Transverse colon (tissue), 4 donors: ENCODE measurements at regions not wholly inside any gene's neighbourhood (a gene's known extent, or its start where the extent isn't known, plus 50 kb on each side); places are given as distances from the start of the nearest gene placed in this dataset.
"Not testable (repeated sequence)": the region's sequence is repeated elsewhere in the genome, so short reads cannot be mapped to it uniquely, and the experiment has no call there.

Source experiments
- DNase-seq: peaks from one replicate; pipeline ENCODE4 v3.0.0-alpha.2; 2019
- H3K27ac ChIP-seq, 4 donors: fragments of 200-600 bp; sonication (generic); 2 replicates each; pipeline ENCODE4 v1.5.1; 2016 to 2018; ENCODE audit warnings: inconsistent platforms in 4 of 4
- H3K27me3 ChIP-seq: fragments of 200-600 bp; sonication (generic); 2 replicates; pipeline ENCODE4 v1.5.1; 2017; ENCODE audit warnings: inconsistent platforms
- H3K36me3 ChIP-seq, 4 donors: fragments of 200-600 bp; sonication (generic); 2 replicates each; pipeline ENCODE4 v1.5.1; 2017 to 2019; ENCODE audit warnings: inconsistent platforms in 4 of 4
- H3K4me1 ChIP-seq, 4 donors: fragments of 200-600 bp; sonication (generic); 2 replicates each; pipeline ENCODE4 v1.5.1; 2017 to 2020; ENCODE audit warnings: inconsistent platforms in 4 of 4
- H3K4me3 ChIP-seq, 4 donors: fragments of 200-600 bp; sonication (generic); 1 replicate in 1 of 4; 2 replicates in 3 of 4; pipeline versions ENCODE4 v1.5.1 to v1.6.1; 2017 to 2019; ENCODE audit warnings: inconsistent platforms in 4 of 4
- H3K9me3 ChIP-seq, 2 donors: fragments of 200-600 bp; sonication (generic); 2 replicates each; pipeline ENCODE4 v1.5.1; 2017 to 2019; ENCODE audit warnings: inconsistent platforms in 2 of 2
- CTCF ChIP-seq, 5 experiments: fragments of 200-600 bp in 3 of 5; fragments of 450-650 bp in 2 of 5; sonication (generic) in 3 of 5; IDR thresholded peaks; 1 replicate in 2 of 5; 2 replicates in 3 of 5; pipeline ENCODE4 v1.5.1; 2016 to 2017; ENCODE audit warnings: antibody characterized with exemption in 5 of 5, inconsistent platforms in 3 of 5, mild to moderate bottlenecking in 2 of 5, moderate library complexity in 1 of 5
- EP300 ChIP-seq: sonication (generic); formaldehyde crosslinking; IDR thresholded peaks from one replicate; pipeline ENCODE4 v1.6.1; 2017; ENCODE audit warnings: antibody characterized with exemption, low read depth
- POLR2A ChIP-seq: fragments of 450-650 bp; IDR thresholded peaks from one replicate; pipeline ENCODE4 v1.6.1; 2016; ENCODE audit warnings: antibody characterized with exemption, mild to moderate bottlenecking, moderate library complexity
- POLR2AphosphoS5 ChIP-seq, 3 donors: sonication (generic); formaldehyde crosslinking; IDR thresholded peaks; one replicate each; pipeline ENCODE4 v1.6.1; 2016; ENCODE audit warnings: antibody characterized with exemption in 3 of 3
- WGBS, 2 donors: methylation state at CpG; one replicate each; pipeline ENCODE4 v1.1.5; 2018; ENCODE audit warnings: low coverage in 1 of 2; 5-methylcytosine and 5-hydroxymethylcytosine counted together
- in situ Hi-C, 4 donors: fragments of 200-750 bp; cut with MboI; loops; one replicate each; pipeline versions ENCODE4 v1.15.0 to v1.15.1; 2017; ENCODE audit warnings: low sequenced_read_pairs in 3 of 4, low pct_ligation_motif_present in 1 of 4, low pct_unique_long_range_greater_than_20kb in 1 of 4
- intact Hi-C: fragments of 100-400 bp; cut with DNase I; formaldehyde crosslinking; loops from one replicate; pipeline ENCODE4 v1.15.1; 2023; ENCODE audit warnings: low total_unique reads

- Histone ChIP-seq H3K36me3 (no peaks in the 10 kb centered on the region), H3K9me3 (no peaks in the 10 kb centered on the region), H3K27ac (no peak overlapping the region), H3K27me3 (no peaks in the 10 kb centered on the region), H3K4me1 (no peaks in the 10 kb centered on the region), H3K4me3 (no peak overlapping the region)
- TF ChIP-seq POLR2AphosphoS5 (IDR thresholded peaks at IDR 0.05) = no peak
- no peak for TF ChIP-seq EP300
- no peak for TF ChIP-seq CTCF (IDR thresholded peaks at IDR 0.05)
- TF ChIP-seq POLR2A = no peak
- in situ Hi-C loops = no loop called here
- intact Hi-C loops = no loop called here
- no peak for DNase-seq
Observed at GRCh38 chrX:35292522-35292921, 349.9 kb downstream of the FAM47B start.

GRCh38 chrX:35305037-35305436 lies 362.4 kb downstream of the FAM47B start:
- H3K27me3 ChIP-seq, H3K9me3 ChIP-seq, DNase-seq, H3K36me3 ChIP-seq, intact Hi-C loops, in situ Hi-C loops, H3K4me3 ChIP-seq, H3K4me1 ChIP-seq, H3K27ac ChIP-seq: not testable (repeated sequence)

GRCh38 chrX:35339796-35340195 lies 397.2 kb downstream of the FAM47B start:
- 75 to 83% methylated on average over 1 to 3 of the region's 3 CpGs for WGBS, 2 donors
- H3K27ac ChIP-seq = no peak overlapping the region
- no peak overlapping the region for H3K4me3 ChIP-seq
- no peaks in the 10 kb centered on the region for H3K27me3 ChIP-seq
- in situ Hi-C loops (no loop called here), intact Hi-C loops (no loop called here)
- no peaks in the 10 kb centered on the region for H3K4me1 ChIP-seq
- no peak for DNase-seq
- no peaks in the 10 kb centered on the region for H3K36me3 ChIP-seq
- no peak for TF ChIP-seq CTCF (IDR thresholded peaks at IDR 0.05)
- no peak for TF ChIP-seq EP300
- TF ChIP-seq POLR2AphosphoS5 (IDR thresholded peaks at IDR 0.05) = no peak
- TF ChIP-seq POLR2A = no peak
- no peaks in the 10 kb centered on the region for H3K9me3 ChIP-seq

GRCh38 chrX:35340465-35340864 lies 397.9 kb downstream of the FAM47B start:
- intact Hi-C loops (no loop called here), in situ Hi-C loops (no loop called here)
- no peak for DNase-seq
- Histone ChIP-seq H3K27me3 (no peaks in the 10 kb centered on the region), H3K4me3 (no peak overlapping the region), H3K9me3 (no peaks in the 10 kb centered on the region), H3K27ac (no peak overlapping the region), H3K4me1 (no peaks in the 10 kb centered on the region), H3K36me3 (no peaks in the 10 kb centered on the region)
- TF ChIP-seq POLR2AphosphoS5 (IDR thresholded peaks at IDR 0.05) (no peak), CTCF (IDR thresholded peaks at IDR 0.05) (no peak), EP300 (no peak), POLR2A (no peak)
- WGBS, 2 donors = 40 to 41% methylated on average over 1 of the region's 1 CpG

GRCh38 chrX:35351212-35351611 lies 408.6 kb downstream of the FAM47B start:
- intact Hi-C loops = no loop called here
- H3K27me3 ChIP-seq = no peaks in the 10 kb centered on the region
- H3K4me1 ChIP-seq = no peaks in the 10 kb centered on the region
- TF ChIP-seq CTCF (IDR thresholded peaks at IDR 0.05) (no peak), POLR2AphosphoS5 (IDR thresholded peaks at IDR 0.05) (no peak), EP300 (no peak)
- in situ Hi-C loops = no loop called here
- no peaks in the 10 kb centered on the region for H3K36me3 ChIP-seq
- no peak for DNase-seq
- no peak overlapping the region for H3K4me3 ChIP-seq
- H3K9me3 ChIP-seq = no peaks in the 10 kb centered on the region
- no peak overlapping the region for H3K27ac ChIP-seq
- WGBS, 2 donors = 48% methylated on average over 1 of the region's 1 CpG; no CpG with 5 or more reads in 1 of the 2 donors
